SK-N-SH (cell line): ENCODE measurements at regions not wholly inside any gene's neighbourhood (a gene's known extent, or its start where the extent isn't known, plus 50 kb on each side); places are given as distances from the start of the nearest gene placed in this dataset.

Source experiments
- CTCF ChIA-PET: fragments of 300-600, 350-600 bp; formaldehyde crosslinking; extraction: SDS; loops from one replicate; lab custom pipeline; 2021; lab: Yijun Ruan, JAX
- POLR2A ChIA-PET: fragments of 350-600 bp; sonication (Branson Sonifier 250); formaldehyde crosslinking; extraction: SDS; loops from one replicate; lab custom pipeline; 2020; ENCODE audit warnings: antibody characterized with exemption, inconsistent platforms; lab: Yijun Ruan, JAX
- DNase-seq: peaks from one replicate; pipeline ENCODE4 v3.0.0; 2012
- H2AFZ ChIP-seq: fragments of 200-600 bp; sonication (generic); 2 replicates; pipeline ENCODE4 v1.8.1; 2016; ENCODE audit warnings: antibody characterized with exemption, mild to moderate bottlenecking, low read depth
- H3F3A ChIP-seq: fragments of 200-600 bp; sonication (generic); replicated peaks from 2 replicates; pipeline ENCODE3; 2016; ENCODE audit warnings: antibody characterized with exemption, mild to moderate bottlenecking; ENCODE audit not compliant: insufficient read depth
- H3K27ac ChIP-seq, 2 experiments: fragments of 200-500 bp in 1 of 2; fragments of 200-600 bp in 1 of 2; sonication (Bioruptor generic) in 1 of 2; sonication (generic), shearing (Covaris generic) in 1 of 2; 2 replicates each; pipeline versions ENCODE4 v1.5.1 to v1.6.1; 2014 to 2016; ENCODE audit warnings: low read depth in 2 of 2, inconsistent platforms in 1 of 2, low read length in 1 of 2, mild to moderate bottlenecking in 1 of 2, mixed read lengths in 1 of 2
- H3K27me3 ChIP-seq: fragments of 200-600 bp; sonication (generic), shearing (Covaris generic); 2 replicates; pipeline ENCODE4 v1.6.1; 2016; ENCODE audit warnings: mixed run types; ENCODE audit not compliant: insufficient read depth
- H3K36me3 ChIP-seq, 2 experiments: fragments of 200-500 bp in 1 of 2; fragments of 200-600 bp in 1 of 2; sonication (Bioruptor generic) in 1 of 2; sonication (generic) in 1 of 2; replicated peaks in 1 of 2; 2 replicates each; pipeline versions ENCODE3 to v1.5.1; 2014 to 2016; ENCODE audit warnings: low read length in 1 of 2, mild to moderate bottlenecking in 1 of 2; ENCODE audit not compliant: insufficient read depth in 2 of 2, control insufficient read depth in 1 of 2
- H3K4me1 ChIP-seq, 2 experiments: fragments of 200-500 bp in 1 of 2; fragments of 200-600 bp in 1 of 2; sonication (Bioruptor generic) in 1 of 2; sonication (generic), shearing (Covaris generic) in 1 of 2; 2 replicates each; pipeline versions ENCODE4 v1.5.1 to v1.6.1; 2014 to 2016; ENCODE audit warnings: low read depth in 1 of 2, low read length in 1 of 2, mixed run types in 1 of 2; ENCODE audit not compliant: insufficient read depth in 2 of 2, control insufficient read depth in 1 of 2
- H3K4me2 ChIP-seq: fragments of 200-600 bp; sonication (generic), shearing (Covaris generic); 2 replicates; pipeline ENCODE4 v1.6.1; 2017; ENCODE audit warnings: mixed run types
- H3K4me3 ChIP-seq, 2 experiments: fragments of 200-500 bp in 1 of 2; fragments of 200-600 bp in 1 of 2; sonication (Bioruptor generic) in 1 of 2; sonication (generic), shearing (Covaris generic) in 1 of 2; 2 replicates each; pipeline versions ENCODE4 v1.5.1 to v1.8.1; 2014 to 2016; ENCODE audit warnings: low read depth in 2 of 2, inconsistent platforms in 1 of 2, low read length in 1 of 2, mild to moderate bottlenecking in 1 of 2, mixed read lengths in 1 of 2, moderate library complexity in 1 of 2
- H3K79me2 ChIP-seq: fragments of 200-600 bp; sonication (generic); 2 replicates; pipeline ENCODE4 v1.8.1; 2017; ENCODE audit warnings: mild to moderate bottlenecking; ENCODE audit not compliant: insufficient read depth
- H3K9ac ChIP-seq: fragments of 200-600 bp; sonication (generic); 2 replicates; pipeline ENCODE4 v1.6.1; 2017; ENCODE audit warnings: mixed run types
- H3K9me2 ChIP-seq: fragments of 200-600 bp; sonication (generic); 2 replicates; pipeline ENCODE4 v1.6.1; 2017; ENCODE audit warnings: mixed run types
- H3K9me3 ChIP-seq: fragments of 200-600 bp; sonication (generic); 2 replicates; pipeline ENCODE4 v1.6.1; 2017; ENCODE audit warnings: mixed run types, mild to moderate bottlenecking, moderate library complexity
- H4K20me1 ChIP-seq: fragments of 200-600 bp; sonication (generic); 2 replicates; pipeline ENCODE4 v1.6.1; 2017; ENCODE audit warnings: mild to moderate bottlenecking, mixed run types; ENCODE audit not compliant: insufficient read depth
- CHD2 ChIP-seq: fragments of 150-350 bp; IDR thresholded peaks from 2 replicates; pipeline ENCODE4 v1.6.1; 2018; ENCODE audit warnings: low read length; ENCODE audit not compliant: partially characterized antibody
- EZH2phosphoT487 ChIP-seq: fragments of 200-600 bp; sonication (generic); IDR thresholded peaks from 2 replicates; pipeline ENCODE4 v1.6.1; 2017; ENCODE audit warnings: low read depth, mixed run types, mild to moderate bottlenecking, antibody characterized with exemption, moderate library complexity, borderline replicate concordance
- FOXJ3 ChIP-seq: sonication (generic); formaldehyde crosslinking; IDR thresholded peaks from 2 replicates; pipeline ENCODE4 v1.5.1; 2020; ENCODE audit warnings: mild to moderate bottlenecking, missing genetic modification reagents
- MEF2A ChIP-seq: IDR thresholded peaks from 2 replicates; pipeline ENCODE4 v1.4.0; 2012; ENCODE audit warnings: low read depth, borderline replicate concordance
- MXI1 ChIP-seq: IDR thresholded peaks from 2 replicates; pipeline ENCODE4 v1.6.1; 2012; ENCODE audit warnings: mild to moderate bottlenecking, low read depth, low read length, improper control_type of control experiment
- POLR2AphosphoS5 ChIP-seq: IDR thresholded peaks from 2 replicates; pipeline ENCODE4 v1.6.1; 2012; ENCODE audit warnings: low read depth, low read length
- RCOR1 ChIP-seq: fragments of 150-350 bp; IDR thresholded peaks from 2 replicates; pipeline ENCODE4 v1.6.1; 2017; ENCODE audit warnings: antibody characterized with exemption, low read length
- RXRA ChIP-seq: IDR thresholded peaks from 2 replicates; pipeline ENCODE4 v1.4.0; 2012; ENCODE audit warnings: low read depth, mild to moderate bottlenecking, borderline replicate concordance
- TCF12 ChIP-seq: IDR thresholded peaks from 2 replicates; pipeline ENCODE4 v1.4.0; 2012
- USF2 ChIP-seq: fragments of 150-350 bp; IDR thresholded peaks from 2 replicates; pipeline ENCODE4 v1.6.1; 2017; ENCODE audit warnings: antibody characterized with exemption, low read length, low read depth, borderline replicate concordance
- WGBS: methylation state at CpG from one replicate; pipeline ENCODE4 v1.1.6; 2017; ENCODE audit warnings: low lambda C conversion rate; 5-methylcytosine and 5-hydroxymethylcytosine counted together
- TF ChIP-seq, protein P1 (sequence below): fragments of 200-600 bp; sonication (generic); IDR thresholded peaks from 2 replicates; pipeline ENCODE4 v1.6.1; 2017; ENCODE audit warnings: antibody characterized with exemption, mild to moderate bottlenecking, moderate library complexity
- TF ChIP-seq, protein P2 (sequence below): IDR thresholded peaks from 2 replicates; pipeline ENCODE4 v1.4.0; 2012; ENCODE audit warnings: low read depth, borderline replicate concordance
- TF ChIP-seq, protein P3 (sequence below): fragments of 150-350 bp; IDR thresholded peaks from 2 replicates; pipeline ENCODE4 v1.6.1; 2016; ENCODE audit warnings: mild to moderate bottlenecking, low read depth, low read length

- TF ChIP-seq MXI1 (no peak), RXRA (no peak), MEF2A (no peak)
- TF ChIP-seq, protein P1, sequence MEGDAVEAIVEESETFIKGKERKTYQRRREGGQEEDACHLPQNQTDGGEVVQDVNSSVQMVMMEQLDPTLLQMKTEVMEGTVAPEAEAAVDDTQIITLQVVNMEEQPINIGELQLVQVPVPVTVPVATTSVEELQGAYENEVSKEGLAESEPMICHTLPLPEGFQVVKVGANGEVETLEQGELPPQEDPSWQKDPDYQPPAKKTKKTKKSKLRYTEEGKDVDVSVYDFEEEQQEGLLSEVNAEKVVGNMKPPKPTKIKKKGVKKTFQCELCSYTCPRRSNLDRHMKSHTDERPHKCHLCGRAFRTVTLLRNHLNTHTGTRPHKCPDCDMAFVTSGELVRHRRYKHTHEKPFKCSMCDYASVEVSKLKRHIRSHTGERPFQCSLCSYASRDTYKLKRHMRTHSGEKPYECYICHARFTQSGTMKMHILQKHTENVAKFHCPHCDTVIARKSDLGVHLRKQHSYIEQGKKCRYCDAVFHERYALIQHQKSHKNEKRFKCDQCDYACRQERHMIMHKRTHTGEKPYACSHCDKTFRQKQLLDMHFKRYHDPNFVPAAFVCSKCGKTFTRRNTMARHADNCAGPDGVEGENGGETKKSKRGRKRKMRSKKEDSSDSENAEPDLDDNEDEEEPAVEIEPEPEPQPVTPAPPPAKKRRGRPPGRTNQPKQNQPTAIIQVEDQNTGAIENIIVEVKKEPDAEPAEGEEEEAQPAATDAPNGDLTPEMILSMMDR, result no peak
- TF ChIP-seq, all 33 proteins: peak for 0
- POLR2A ChIA-PET, result no interaction called here
- Histone ChIP-seq H3K27ac (no peak overlapping the region), H3K9me3 (no peaks in the 10 kb centered on the region), H3K27me3 (no peaks in the 10 kb centered on the region), H3F3A (peaks cover 17% of the 10 kb centered on the region), H4K20me1 (no peaks in the 10 kb centered on the region), H3K9ac (peak overlapping the region; percentile 41; the same call in 1 of the 2 replicates), H3K9me2 (no peaks in the 10 kb centered on the region), H3K4me1 (peaks cover 4 to 8% of the 10 kb centered on the region in 2 experiments; a peak in 3 of 4 replicates), H2AFZ (peak overlapping the region; percentile 63; the same call in 1 of the 2 replicates), H3K36me3 (no peaks in the 10 kb centered on the region), H3K4me2 (peak overlapping the region; percentile 92; the same call in 1 of the 2 replicates), H3K4me3 (peak overlapping the region; percentile 64 to 77), H3K79me2 (peaks cover 7% of the 10 kb centered on the region; the same call in 1 of the 2 replicates)
- DNase-seq, result peak; percentile 83
- 39% methylated on average over 12 of the region's 85 CpGs for WGBS
- CTCF ChIA-PET, result interaction anchor here (0.9 to 1.5 kb wide), 7 partner anchors 18 to 220 kb away, joined by 3 read pairs; no protein-coding TSS in a partner anchor
Observed at GRCh38 chr10:114767986-114768821, 53.4 kb upstream of the FHIP2A start.

DNA sequence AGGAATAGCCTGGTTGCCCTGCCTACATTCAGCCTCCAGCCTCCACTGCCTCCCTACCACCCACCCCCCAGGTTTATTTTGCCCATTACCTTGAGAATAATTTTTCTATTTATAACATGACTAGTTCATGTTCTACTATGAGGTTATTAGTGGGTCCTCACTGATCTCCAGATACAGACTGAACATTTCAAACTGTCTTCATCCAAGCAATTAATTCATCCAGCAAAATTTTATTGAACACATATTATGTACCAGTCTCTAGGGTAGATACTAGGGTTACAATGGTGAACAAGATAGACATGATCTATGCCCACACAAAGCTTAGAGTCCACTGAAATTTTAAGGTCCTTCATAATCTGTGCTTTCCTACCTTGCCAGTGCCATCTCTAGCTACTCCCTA, 51.6 kb upstream of the FHIP2A start:
- no peak overlapping the region for H3K9ac ChIP-seq
- H3K9me2 ChIP-seq, result no peaks in the 10 kb centered on the region
- H3K4me3 ChIP-seq, result no peak overlapping the region
- ChIA-PET POLR2A (no interaction called here), CTCF (no interaction called here)
- H3K27me3 ChIP-seq, result no peaks in the 10 kb centered on the region
- H3K9me3 ChIP-seq, result no peaks in the 10 kb centered on the region
- peaks cover 4 to 8% of the 10 kb centered on the region in 2 experiments; a peak in 3 of 4 replicates for H3K4me1 ChIP-seq
- peaks cover 20% of the 10 kb centered on the region for H3F3A ChIP-seq
- peak overlapping the region in 1 of 2 experiments; percentile 4; a peak in 1 of 4 replicates for H3K27ac ChIP-seq
- no peaks in the 10 kb centered on the region for H4K20me1 ChIP-seq
- DNase-seq, result no peak
- H2AFZ ChIP-seq, result no peak overlapping the region
- H3K36me3 ChIP-seq, result no peaks in the 10 kb centered on the region
- peaks cover 7% of the 10 kb centered on the region; the same call in 1 of the 2 replicates for H3K79me2 ChIP-seq
- TF ChIP-seq MXI1, result no peak
- TF ChIP-seq, protein P2, sequence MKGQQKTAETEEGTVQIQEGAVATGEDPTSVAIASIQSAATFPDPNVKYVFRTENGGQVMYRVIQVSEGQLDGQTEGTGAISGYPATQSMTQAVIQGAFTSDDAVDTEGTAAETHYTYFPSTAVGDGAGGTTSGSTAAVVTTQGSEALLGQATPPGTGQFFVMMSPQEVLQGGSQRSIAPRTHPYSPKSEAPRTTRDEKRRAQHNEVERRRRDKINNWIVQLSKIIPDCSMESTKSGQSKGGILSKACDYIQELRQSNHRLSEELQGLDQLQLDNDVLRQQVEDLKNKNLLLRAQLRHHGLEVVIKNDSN, result no peak
- no peak for TF ChIP-seq TCF12
- TF ChIP-seq, protein P3, sequence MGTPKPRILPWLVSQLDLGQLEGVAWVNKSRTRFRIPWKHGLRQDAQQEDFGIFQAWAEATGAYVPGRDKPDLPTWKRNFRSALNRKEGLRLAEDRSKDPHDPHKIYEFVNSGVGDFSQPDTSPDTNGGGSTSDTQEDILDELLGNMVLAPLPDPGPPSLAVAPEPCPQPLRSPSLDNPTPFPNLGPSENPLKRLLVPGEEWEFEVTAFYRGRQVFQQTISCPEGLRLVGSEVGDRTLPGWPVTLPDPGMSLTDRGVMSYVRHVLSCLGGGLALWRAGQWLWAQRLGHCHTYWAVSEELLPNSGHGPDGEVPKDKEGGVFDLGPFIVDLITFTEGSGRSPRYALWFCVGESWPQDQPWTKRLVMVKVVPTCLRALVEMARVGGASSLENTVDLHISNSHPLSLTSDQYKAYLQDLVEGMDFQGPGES, result no peak
- no peak for TF ChIP-seq EZH2phosphoT487
- no peak for TF ChIP-seq FOXJ3 (CRISPR knock-in tag)
- TF ChIP-seq RXRA, result no peak
- no peak for TF ChIP-seq RCOR1
- TF ChIP-seq POLR2AphosphoS5, result no peak
- TF ChIP-seq CHD2, result no peak
- TF ChIP-seq USF2, result no peak
- H3K4me2 ChIP-seq, result no peak overlapping the region
